HEK293 (cell line): ENCODE measurements at regions not wholly inside any gene's neighbourhood (a gene's known extent, or its start where the extent isn't known, plus 50 kb on each side); places are given as distances from the start of the nearest gene placed in this dataset.

Source experiments
- CTCF ChIP-seq: fragments of 450-650 bp; formaldehyde crosslinking; IDR thresholded peaks from 2 replicates; pipeline ENCODE4 v1.5.1; 2016; ENCODE audit warnings: missing biosample characterization, missing genetic modification characterization
- ZBTB21 ChIP-seq: fragments of 450-650 bp; formaldehyde crosslinking; IDR thresholded peaks from 2 replicates; pipeline ENCODE4 v1.5.1; 2017; ENCODE audit warnings: missing biosample characterization, missing genetic modification characterization
- ZNF133 ChIP-seq: fragments of 450-650 bp; formaldehyde crosslinking; IDR thresholded peaks from 2 replicates; pipeline ENCODE4 v1.5.1; 2016; ENCODE audit warnings: missing biosample characterization, missing genetic modification characterization
- ZNF280C ChIP-seq: fragments of 450-650 bp; formaldehyde crosslinking; IDR thresholded peaks from 2 replicates; pipeline ENCODE4 v1.5.1; 2016; ENCODE audit warnings: missing biosample characterization, missing genetic modification characterization
- TF ChIP-seq, protein P1 (sequence below): fragments of 450-650 bp; formaldehyde crosslinking; IDR thresholded peaks from 2 replicates; pipeline ENCODE4 v1.5.1; 2016; ENCODE audit warnings: missing biosample characterization, missing genetic modification characterization, low read depth

DNA sequence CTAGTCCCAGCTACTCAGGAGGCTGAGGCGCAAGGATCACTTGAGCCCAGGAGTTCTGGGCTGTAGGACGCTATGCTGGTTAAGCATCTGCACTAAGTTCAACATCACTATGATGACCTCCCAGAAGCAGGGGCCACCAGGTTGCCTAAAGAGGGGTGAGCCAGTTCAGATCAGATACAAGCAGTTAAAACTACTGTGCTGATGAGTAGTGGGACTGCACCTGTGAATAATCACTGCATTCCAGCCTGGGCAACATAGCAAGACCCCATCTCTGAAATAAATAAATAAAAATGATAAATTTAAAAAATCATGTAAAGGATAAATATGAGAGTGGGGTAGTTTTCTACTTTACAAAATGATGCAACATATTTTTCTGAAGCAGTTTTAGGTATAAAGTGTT lies 106.5 kb downstream of the TMEM170B start:
- TF ChIP-seq ZBTB21 (tag by site-specific recombination) (no peak), ZNF133 (no peak), ZNF280C (no peak), CTCF (tag by site-specific recombination) (no peak)
- TF ChIP-seq, protein P1, sequence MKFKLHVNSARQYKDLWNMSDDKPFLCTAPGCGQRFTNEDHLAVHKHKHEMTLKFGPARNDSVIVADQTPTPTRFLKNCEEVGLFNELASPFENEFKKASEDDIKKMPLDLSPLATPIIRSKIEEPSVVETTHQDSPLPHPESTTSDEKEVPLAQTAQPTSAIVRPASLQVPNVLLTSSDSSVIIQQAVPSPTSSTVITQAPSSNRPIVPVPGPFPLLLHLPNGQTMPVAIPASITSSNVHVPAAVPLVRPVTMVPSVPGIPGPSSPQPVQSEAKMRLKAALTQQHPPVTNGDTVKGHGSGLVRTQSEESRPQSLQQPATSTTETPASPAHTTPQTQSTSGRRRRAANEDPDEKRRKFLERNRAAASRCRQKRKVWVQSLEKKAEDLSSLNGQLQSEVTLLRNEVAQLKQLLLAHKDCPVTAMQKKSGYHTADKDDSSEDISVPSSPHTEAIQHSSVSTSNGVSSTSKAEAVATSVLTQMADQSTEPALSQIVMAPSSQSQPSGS = no peak
